ENCODE measurements at regions not wholly inside any gene's neighbourhood (a gene's known extent, or its start where the extent isn't known, plus 50 kb on each side); places are given as distances from the start of the nearest gene placed in this dataset.

GRCh38 chr7:42315103-42315502 is 78.1 kb upstream of the GLI3 start:
- no peak overlapping the region for H2AFZ ChIP-seq (ENCODE audit: low read depth, low read length, poor library complexity, severe bottlenecking)
- no peak for ATAC-seq
- 0 out of 4 replicates have a peak, but pooled peaks cover 0 to 4% of the 10 kb centered on the region in 2 experiments for H3K9me3 ChIP-seq (ENCODE audit: control insufficient read depth in 1 of 2, insufficient read depth in 1 of 2, low read depth in 1 of 2, low read length in 2 of 2)
- ChIA-PET POLR2A (no interaction called here), CTCF (no interaction called here), RAD21 (ENCODE audit: low non-redundant PET in 1 of 2, low total read pairs in 2 of 2, uncharacterized antibody in 2 of 2, unreplicated experiment in 2 of 2) (no interaction called here)
- no peaks in the 10 kb centered on the region for H3K27me3 ChIP-seq (ENCODE audit: insufficient read depth, low read length)
- H4K20me1 ChIP-seq (ENCODE audit: insufficient read depth): no peaks in the 10 kb centered on the region
- no peaks in the 10 kb centered on the region for H3K79me2 ChIP-seq (ENCODE audit: insufficient read depth, low read length)
- intact Hi-C loops (cut with micrococcal nuclease): no loop called here
- H3K9me2 ChIP-seq (ENCODE audit: insufficient read depth): no peaks in the 10 kb centered on the region
- H3K4me2 ChIP-seq (ENCODE audit: low read length): no peak overlapping the region
- DNase-seq (ENCODE audit: low read depth, low spot score): no peak
- H3K36me3 ChIP-seq (ENCODE audit: control insufficient read depth in 1 of 2, insufficient read depth in 2 of 2, low read length in 2 of 2): no peaks in the 10 kb centered on the region
- H3K4me3 ChIP-seq (replicated peaks in 1 of 2; ENCODE audit: low read depth in 1 of 2, low read length in 2 of 2): no peak overlapping the region
- BruUV-seq (replicated peaks): no TSS peak
- no peak overlapping the region for H3K27ac ChIP-seq (ENCODE audit: low read depth, low read length)
- no peak overlapping the region for H3K9ac ChIP-seq (ENCODE audit: low read length)
- TF ChIP-seq EZH2phosphoT487 (IDR thresholded peaks at IDR 0.05; ENCODE audit: borderline replicate concordance) (no peak), EZH2 (IDR thresholded peaks at IDR 0.05) (no peak), POLR2AphosphoS5 (IDR thresholded peaks at IDR 0.05; ENCODE audit: low read depth, low read length) (no peak)
- no peaks in the 10 kb centered on the region for H3K4me1 ChIP-seq (ENCODE audit: control insufficient read depth in 1 of 2, insufficient read depth in 2 of 2, low read length in 2 of 2)

GRCh38 chr7:42314696-42315095 is 77.7 kb upstream of the GLI3 start:
- H3K27ac ChIP-seq (ENCODE audit: low read depth, low read length): no peak overlapping the region
- 0 out of 4 replicates have a peak, but pooled peaks cover 0 to 4% of the 10 kb centered on the region in 2 experiments for H3K9me3 ChIP-seq (ENCODE audit: control insufficient read depth in 1 of 2, insufficient read depth in 1 of 2, low read depth in 1 of 2, low read length in 2 of 2)
- H3K27me3 ChIP-seq (ENCODE audit: insufficient read depth, low read length): no peaks in the 10 kb centered on the region
- no TSS peak for BruUV-seq (replicated peaks)
- no peak overlapping the region for H2AFZ ChIP-seq (ENCODE audit: low read depth, low read length, poor library complexity, severe bottlenecking)
- H3K9me2 ChIP-seq (ENCODE audit: insufficient read depth): no peaks in the 10 kb centered on the region
- no peaks in the 10 kb centered on the region for H3K79me2 ChIP-seq (ENCODE audit: insufficient read depth, low read length)
- CTCF ChIA-PET: no interaction called here
- H3K4me1 ChIP-seq (ENCODE audit: control insufficient read depth in 1 of 2, insufficient read depth in 2 of 2, low read length in 2 of 2): no peaks in the 10 kb centered on the region
- H3K9ac ChIP-seq (ENCODE audit: low read length): no peak overlapping the region
- POLR2A ChIA-PET: no interaction called here
- TF ChIP-seq EZH2 (IDR thresholded peaks at IDR 0.05) (no peak), SRF (IDR thresholded peaks at IDR 0.05; ENCODE audit: low read depth) (no peak), CTCF (IDR thresholded peaks at IDR 0.05 in 2 of 3, conservative IDR thresholded peaks at IDR 0.05 in 1 of 3; ENCODE audit: borderline replicate concordance in 1 of 3, insufficient read depth in 1 of 3, low read depth in 2 of 3, low read length in 2 of 3) (no peak), JUND (IDR thresholded peaks at IDR 0.05) (no peak), POLR2AphosphoS5 (IDR thresholded peaks at IDR 0.05; ENCODE audit: low read depth, low read length) (no peak), POLR2A (IDR thresholded peaks at IDR 0.05; ENCODE audit: borderline replicate concordance, extremely low read depth, insufficient read depth, insufficient read length) (no peak), RAD21 (IDR thresholded peaks at IDR 0.05; ENCODE audit: low read depth) (no peak), FOSL1 (IDR thresholded peaks at IDR 0.05; ENCODE audit: low read depth) (no peak), ZNF274 (IDR thresholded peaks at IDR 0.05; ENCODE audit: low read depth, low read length) (no peak)
- no peak overlapping the region for H3K4me3 ChIP-seq (replicated peaks in 1 of 2; ENCODE audit: low read depth in 1 of 2, low read length in 2 of 2)
- RAD21 ChIA-PET (ENCODE audit: low non-redundant PET in 1 of 2, low total read pairs in 2 of 2, uncharacterized antibody in 2 of 2, unreplicated experiment in 2 of 2): no interaction called here
- H4K20me1 ChIP-seq (ENCODE audit: insufficient read depth): no peaks in the 10 kb centered on the region
- ATAC-seq (no peak), DNase-seq (ENCODE audit: low read depth, low spot score) (no peak)
- intact Hi-C loops (cut with micrococcal nuclease): no loop called here
- no peaks in the 10 kb centered on the region for H3K36me3 ChIP-seq (ENCODE audit: control insufficient read depth in 1 of 2, insufficient read depth in 2 of 2, low read length in 2 of 2)
- H3K4me2 ChIP-seq (ENCODE audit: low read length): no peak overlapping the region
